ENCODE measurements at regions not wholly inside any gene's neighbourhood (a gene's known extent, or its start where the extent isn't known, plus 50 kb on each side); places are given as distances from the start of the nearest gene placed in this dataset.

DNA sequence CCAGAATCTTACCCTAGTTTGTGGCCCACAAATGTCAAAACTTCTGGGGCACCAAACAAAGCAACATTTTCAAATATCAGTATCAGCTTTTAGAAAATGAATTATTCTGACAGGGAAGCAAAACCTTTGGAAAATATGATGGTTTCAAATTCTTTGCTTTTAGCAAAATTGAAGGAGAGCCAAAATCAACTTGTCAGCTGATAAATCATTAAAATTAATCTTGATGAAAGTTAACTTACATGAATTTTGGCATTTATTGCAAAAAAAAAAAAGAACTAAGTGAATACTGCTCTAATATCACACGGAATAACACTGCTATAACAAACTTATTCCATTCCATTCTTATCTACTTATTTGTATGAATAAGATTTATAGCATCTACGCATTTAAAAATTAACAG is 158.1 kb upstream of the TARS1 start:
- TF ChIP-seq, protein P1, sequence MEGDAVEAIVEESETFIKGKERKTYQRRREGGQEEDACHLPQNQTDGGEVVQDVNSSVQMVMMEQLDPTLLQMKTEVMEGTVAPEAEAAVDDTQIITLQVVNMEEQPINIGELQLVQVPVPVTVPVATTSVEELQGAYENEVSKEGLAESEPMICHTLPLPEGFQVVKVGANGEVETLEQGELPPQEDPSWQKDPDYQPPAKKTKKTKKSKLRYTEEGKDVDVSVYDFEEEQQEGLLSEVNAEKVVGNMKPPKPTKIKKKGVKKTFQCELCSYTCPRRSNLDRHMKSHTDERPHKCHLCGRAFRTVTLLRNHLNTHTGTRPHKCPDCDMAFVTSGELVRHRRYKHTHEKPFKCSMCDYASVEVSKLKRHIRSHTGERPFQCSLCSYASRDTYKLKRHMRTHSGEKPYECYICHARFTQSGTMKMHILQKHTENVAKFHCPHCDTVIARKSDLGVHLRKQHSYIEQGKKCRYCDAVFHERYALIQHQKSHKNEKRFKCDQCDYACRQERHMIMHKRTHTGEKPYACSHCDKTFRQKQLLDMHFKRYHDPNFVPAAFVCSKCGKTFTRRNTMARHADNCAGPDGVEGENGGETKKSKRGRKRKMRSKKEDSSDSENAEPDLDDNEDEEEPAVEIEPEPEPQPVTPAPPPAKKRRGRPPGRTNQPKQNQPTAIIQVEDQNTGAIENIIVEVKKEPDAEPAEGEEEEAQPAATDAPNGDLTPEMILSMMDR (IDR thresholded peaks at IDR 0.05; ENCODE audit: borderline replicate concordance, extremely low read depth, low read length, poor library complexity, severe bottlenecking): no peak
- TF ChIP-seq EZH2 (IDR thresholded peaks at IDR 0.05; ENCODE audit: borderline replicate concordance, low read depth, low read length, severe bottlenecking): no peak
